KMS-11 (cell line): ENCODE measurements at regions not wholly inside any gene's neighbourhood (a gene's known extent, or its start where the extent isn't known, plus 50 kb on each side); places are given as distances from the start of the nearest gene placed in this dataset.

Experiments used
- H2AFZ ChIP-seq: fragments of 200-600 bp; sonication (generic); 2 replicates; pipeline ENCODE4 v1.6.1; 2016; ENCODE audit warnings: antibody characterized with exemption, mixed run types, low read depth
- H3K27ac ChIP-seq: fragments of 200-600 bp; sonication (generic); 2 replicates; pipeline ENCODE4 v1.6.1; 2016; ENCODE audit warnings: mild to moderate bottlenecking, mixed run types
- H3K27me3 ChIP-seq: fragments of 200-600 bp; sonication (generic); 2 replicates; pipeline ENCODE4 v1.6.1; 2017; ENCODE audit warnings: mild to moderate bottlenecking, low read depth, mixed run types, moderate library complexity; ENCODE audit not compliant: insufficient read depth
- H3K36me3 ChIP-seq: fragments of 200-600 bp; sonication (generic); 2 replicates; pipeline ENCODE4 v1.6.1; 2017; ENCODE audit warnings: mild to moderate bottlenecking, mixed run types; ENCODE audit not compliant: insufficient read depth
- H3K4me1 ChIP-seq: fragments of 200-600 bp; sonication (generic); 2 replicates; pipeline ENCODE4 v1.6.1; 2016; ENCODE audit warnings: mild to moderate bottlenecking, low read depth, mixed run types; ENCODE audit not compliant: poor library complexity, severe bottlenecking
- H3K4me2 ChIP-seq: fragments of 200-600 bp; sonication (generic); 2 replicates; pipeline ENCODE4 v1.7.0; 2016; ENCODE audit warnings: mild to moderate bottlenecking, mixed run types
- H3K4me3 ChIP-seq: fragments of 200-600 bp; sonication (generic); IDR thresholded peaks from 2 replicates; pipeline ENCODE4 v1.6.1; 2017; ENCODE audit warnings: low read depth, low read length, mixed read lengths; ENCODE audit not compliant: insufficient read depth
- H3K79me2 ChIP-seq: fragments of 200-600 bp; sonication (generic); 2 replicates; pipeline ENCODE4 v1.6.1; 2016; ENCODE audit warnings: low read depth, mixed run types; ENCODE audit not compliant: insufficient read depth
- H3K9ac ChIP-seq: fragments of 200-600 bp; sonication (generic); 2 replicates; pipeline ENCODE4 v1.6.1; 2016; ENCODE audit warnings: mild to moderate bottlenecking, mixed run types
- H4K20me1 ChIP-seq: fragments of 200-600 bp; sonication (generic); 2 replicates; pipeline ENCODE4 v1.6.1; 2016; ENCODE audit warnings: mild to moderate bottlenecking, mixed run types; ENCODE audit not compliant: insufficient read depth
- CTCF ChIP-seq: fragments of 200-600 bp; sonication (generic); conservative IDR thresholded peaks from 2 replicates; pipeline ENCODE4 v1.6.1; 2017; ENCODE audit warnings: low read depth, mild to moderate bottlenecking, antibody characterized with exemption, low read length, moderate library complexity, mixed read lengths

DNA sequence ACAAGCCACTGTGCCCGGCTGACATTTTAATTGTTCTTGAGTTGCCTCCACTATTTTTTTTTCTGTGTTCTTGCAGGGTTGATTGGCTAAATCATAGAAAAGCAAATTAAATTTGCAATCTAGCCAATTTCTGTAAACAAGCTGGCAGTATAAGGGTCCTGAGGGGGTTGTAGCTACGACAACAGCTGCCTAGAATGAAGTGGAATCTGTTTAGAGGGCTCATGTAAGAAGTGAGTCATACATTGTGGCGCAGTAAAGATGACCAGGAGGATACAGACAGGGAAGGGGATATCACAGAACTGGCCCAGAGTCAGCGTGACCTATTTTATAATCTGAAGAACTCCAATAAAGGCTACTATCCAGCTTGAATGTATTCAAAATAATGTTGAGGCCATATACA lies 82.2 kb upstream of the TLE1 start:
- Histone ChIP-seq H3K4me1 (no peaks in the 10 kb centered on the region), H3K9ac (no peak overlapping the region), H3K36me3 (no peaks in the 10 kb centered on the region), H4K20me1 (no peaks in the 10 kb centered on the region), H3K79me2 (no peaks in the 10 kb centered on the region), H3K27ac (no peak overlapping the region), H3K4me2 (no peak overlapping the region), H3K27me3 (no peaks in the 10 kb centered on the region), H2AFZ (no peak overlapping the region), H3K4me3 (no peak overlapping the region)
- TF ChIP-seq CTCF = no peak

GRCh38 chr9:81772144-81772543 lies 82.8 kb upstream of the TLE1 start:
- Histone ChIP-seq H4K20me1 (no peaks in the 10 kb centered on the region), H3K9ac (no peak overlapping the region), H3K36me3 (no peaks in the 10 kb centered on the region), H3K4me3 (no peak overlapping the region), H3K27me3 (no peaks in the 10 kb centered on the region), H3K4me1 (no peaks in the 10 kb centered on the region), H2AFZ (no peak overlapping the region), H3K4me2 (no peak overlapping the region), H3K27ac (no peak overlapping the region), H3K79me2 (no peaks in the 10 kb centered on the region)
- no peak for TF ChIP-seq CTCF

DNA sequence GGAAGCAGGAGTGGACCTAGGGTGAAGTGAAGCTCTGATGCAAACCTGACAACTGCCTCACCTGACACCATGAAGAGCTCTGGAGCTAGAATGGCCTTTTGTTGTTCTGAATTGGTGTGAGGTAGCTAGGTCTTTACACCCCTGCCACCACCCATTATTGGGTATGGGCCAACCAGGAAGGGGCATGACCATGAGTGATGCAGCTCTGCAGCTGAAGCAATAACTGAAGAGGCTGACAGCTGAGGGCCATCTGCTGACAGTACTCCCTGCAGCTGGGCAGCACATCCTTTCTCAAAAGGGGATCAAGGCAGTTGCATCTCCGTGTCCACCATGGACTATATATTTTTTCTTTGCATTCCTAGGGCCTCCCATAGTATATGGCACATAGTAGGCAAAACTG lies 87.0 kb upstream of the TLE1 start:
- no peaks in the 10 kb centered on the region for H4K20me1 ChIP-seq
- no peak overlapping the region for H2AFZ ChIP-seq
- no peak overlapping the region for H3K4me2 ChIP-seq
- no peaks in the 10 kb centered on the region for H3K36me3 ChIP-seq
- H3K4me3 ChIP-seq = no peak overlapping the region
- no peak for TF ChIP-seq CTCF
- H3K9ac ChIP-seq = no peak overlapping the region
- no peak overlapping the region for H3K27ac ChIP-seq
- no peaks in the 10 kb centered on the region for H3K79me2 ChIP-seq
- no peaks in the 10 kb centered on the region for H3K4me1 ChIP-seq
- no peaks in the 10 kb centered on the region for H3K27me3 ChIP-seq

GRCh38 chr9:81776834-81777233 lies 87.5 kb upstream of the TLE1 start:
- Histone ChIP-seq H3K9ac (no peak overlapping the region), H3K79me2 (no peaks in the 10 kb centered on the region), H3K4me1 (no peaks in the 10 kb centered on the region), H2AFZ (no peak overlapping the region), H3K27ac (no peak overlapping the region), H3K4me3 (no peak overlapping the region), H3K4me2 (no peak overlapping the region), H3K36me3 (no peaks in the 10 kb centered on the region), H3K27me3 (no peaks in the 10 kb centered on the region), H4K20me1 (no peaks in the 10 kb centered on the region)
- TF ChIP-seq CTCF = no peak

DNA sequence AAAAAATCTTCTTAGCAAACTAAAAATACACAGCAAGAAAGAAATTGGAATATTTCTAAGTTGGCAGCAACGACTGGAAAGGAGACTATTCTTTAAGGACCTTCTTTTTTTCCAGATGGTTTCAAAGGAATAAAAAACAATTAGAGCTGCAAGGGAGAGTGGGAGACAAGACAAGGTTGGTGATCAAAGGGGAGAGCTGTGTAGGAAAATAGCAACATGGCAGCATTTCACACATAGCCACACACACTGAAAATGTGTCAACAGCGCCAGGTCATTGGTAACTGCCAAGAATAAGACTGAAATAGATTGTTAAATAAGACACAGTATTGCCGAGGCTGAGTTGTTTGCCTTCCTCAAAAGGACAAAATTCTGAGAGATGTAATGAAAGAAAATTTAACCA lies 88.1 kb upstream of the TLE1 start:
- no peaks in the 10 kb centered on the region for H4K20me1 ChIP-seq
- no peaks in the 10 kb centered on the region for H3K36me3 ChIP-seq
- no peaks in the 10 kb centered on the region for H3K27me3 ChIP-seq
- H3K4me1 ChIP-seq = no peaks in the 10 kb centered on the region
- H3K4me2 ChIP-seq = no peak overlapping the region
- TF ChIP-seq CTCF = no peak
- H2AFZ ChIP-seq = no peak overlapping the region
- no peak overlapping the region for H3K9ac ChIP-seq
- no peak overlapping the region for H3K4me3 ChIP-seq
- H3K79me2 ChIP-seq = no peaks in the 10 kb centered on the region
- H3K27ac ChIP-seq = no peak overlapping the region
